Endothelial cell of hepatic sinusoid (primary cell): ENCODE measurements at regions not wholly inside any gene's neighbourhood (a gene's known extent, or its start where the extent isn't known, plus 50 kb on each side); places are given as distances from the start of the nearest gene placed in this dataset.

Source experiments
- in situ Hi-C: cut with HindIII; loops from 2 replicates; pipeline ENCODE4 v1.10.0; 2017; ENCODE audit warnings: low sequenced_read_pairs

GRCh38 chr2:33782395-33783230, 183.5 kb upstream of the FAM98A start:
- in situ Hi-C loops = no loop called here

GRCh38 chr2:33777786-33778185, 178.7 kb upstream of the FAM98A start:
- in situ Hi-C loops = no loop called here

GRCh38 chr2:33775306-33775705, 176.2 kb upstream of the FAM98A start:
- in situ Hi-C loops = no loop called here

- in situ Hi-C loops = no loop called here
Measured at GRCh38 chr2:33770023-33770422, 170.9 kb upstream of the FAM98A start.

- in situ Hi-C loops = no loop called here
Measured at GRCh38 chr2:33766175-33766574, 167.1 kb upstream of the FAM98A start.

- in situ Hi-C loops = no loop called here
Measured at GRCh38 chr2:33765122-33765521, 166.0 kb upstream of the FAM98A start.

GRCh38 chr2:33764551-33764950, 165.5 kb upstream of the FAM98A start:
- in situ Hi-C loops = no loop called here

- in situ Hi-C loops = no loop called here
Measured at GRCh38 chr2:33763671-33764310, 164.7 kb upstream of the FAM98A start.

- in situ Hi-C loops = no loop called here
Measured at GRCh38 chr2:33762636-33763035, 163.5 kb upstream of the FAM98A start.

GRCh38 chr2:33746208-33746800, 147.2 kb upstream of the FAM98A start:
- in situ Hi-C loops = no loop called here

- in situ Hi-C loops = no loop called here
Measured at GRCh38 chr2:33735096-33735495, 136.0 kb upstream of the FAM98A start.

- in situ Hi-C loops = no loop called here
Measured at GRCh38 chr2:33730804-33731203, 131.7 kb upstream of the FAM98A start.

- in situ Hi-C loops = no loop called here
Measured at GRCh38 chr2:33730193-33730592, 131.1 kb upstream of the FAM98A start.

GRCh38 chr2:33729353-33729752, 130.3 kb upstream of the FAM98A start:
- in situ Hi-C loops = no loop called here

GRCh38 chr2:33728106-33728505, 129.0 kb upstream of the FAM98A start:
- in situ Hi-C loops = no loop called here

- in situ Hi-C loops = no loop called here
Measured at GRCh38 chr2:33727361-33728032, 128.4 kb upstream of the FAM98A start.

GRCh38 chr2:33726415-33726814, 127.3 kb upstream of the FAM98A start:
- in situ Hi-C loops = no loop called here

GRCh38 chr2:33723329-33723728, 124.2 kb upstream of the FAM98A start:
- in situ Hi-C loops = no loop called here

GRCh38 chr2:33719067-33719466, 120.0 kb upstream of the FAM98A start:
- in situ Hi-C loops = no loop called here

GRCh38 chr2:33712674-33713073, 113.6 kb upstream of the FAM98A start:
- in situ Hi-C loops = no loop called here

GRCh38 chr2:33709951-33710350, 110.9 kb upstream of the FAM98A start:
- in situ Hi-C loops = no loop called here
